ENCODE measurements at regions not wholly inside any gene's neighbourhood (a gene's known extent, or its start where the extent isn't known, plus 50 kb on each side); places are given as distances from the start of the nearest gene placed in this dataset.

DNA sequence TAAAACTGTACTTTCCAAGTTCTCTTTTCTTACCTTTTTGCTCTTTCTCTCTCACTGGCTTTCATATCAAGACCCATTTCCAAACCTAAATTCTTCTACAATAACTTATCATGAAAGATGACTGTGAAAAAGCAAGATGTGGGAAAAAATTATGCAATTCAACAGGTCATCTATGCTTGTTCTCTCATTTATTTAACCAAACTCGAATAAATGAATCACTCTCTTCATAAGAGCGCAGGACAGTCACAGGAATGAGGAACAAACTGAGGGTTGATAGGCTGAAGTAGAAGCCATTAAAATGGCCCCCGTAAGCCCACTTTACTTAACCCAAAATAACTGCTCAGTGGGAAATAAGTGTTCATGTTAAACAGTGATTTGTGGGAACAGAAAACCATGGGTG, 1289.7 kb upstream of the SORCS1 start:
- TF ChIP-seq, protein P1, sequence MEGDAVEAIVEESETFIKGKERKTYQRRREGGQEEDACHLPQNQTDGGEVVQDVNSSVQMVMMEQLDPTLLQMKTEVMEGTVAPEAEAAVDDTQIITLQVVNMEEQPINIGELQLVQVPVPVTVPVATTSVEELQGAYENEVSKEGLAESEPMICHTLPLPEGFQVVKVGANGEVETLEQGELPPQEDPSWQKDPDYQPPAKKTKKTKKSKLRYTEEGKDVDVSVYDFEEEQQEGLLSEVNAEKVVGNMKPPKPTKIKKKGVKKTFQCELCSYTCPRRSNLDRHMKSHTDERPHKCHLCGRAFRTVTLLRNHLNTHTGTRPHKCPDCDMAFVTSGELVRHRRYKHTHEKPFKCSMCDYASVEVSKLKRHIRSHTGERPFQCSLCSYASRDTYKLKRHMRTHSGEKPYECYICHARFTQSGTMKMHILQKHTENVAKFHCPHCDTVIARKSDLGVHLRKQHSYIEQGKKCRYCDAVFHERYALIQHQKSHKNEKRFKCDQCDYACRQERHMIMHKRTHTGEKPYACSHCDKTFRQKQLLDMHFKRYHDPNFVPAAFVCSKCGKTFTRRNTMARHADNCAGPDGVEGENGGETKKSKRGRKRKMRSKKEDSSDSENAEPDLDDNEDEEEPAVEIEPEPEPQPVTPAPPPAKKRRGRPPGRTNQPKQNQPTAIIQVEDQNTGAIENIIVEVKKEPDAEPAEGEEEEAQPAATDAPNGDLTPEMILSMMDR (IDR thresholded peaks at IDR 0.05; ENCODE audit: insufficient read depth, low read length, poor library complexity, severe bottlenecking): no peak
- DNase-seq (ENCODE audit: extremely low read depth, insufficient read length): no peak
- Histone ChIP-seq H3K27me3 (replicated peaks; ENCODE audit: control insufficient read depth, insufficient read depth, low read length) (no peaks in the 10 kb centered on the region), H3K4me3 (replicated peaks; ENCODE audit: low read depth, low read length) (no peak overlapping the region), H3K36me3 (ENCODE audit: control insufficient read depth, insufficient read depth, low read length) (no peaks in the 10 kb centered on the region)

DNA sequence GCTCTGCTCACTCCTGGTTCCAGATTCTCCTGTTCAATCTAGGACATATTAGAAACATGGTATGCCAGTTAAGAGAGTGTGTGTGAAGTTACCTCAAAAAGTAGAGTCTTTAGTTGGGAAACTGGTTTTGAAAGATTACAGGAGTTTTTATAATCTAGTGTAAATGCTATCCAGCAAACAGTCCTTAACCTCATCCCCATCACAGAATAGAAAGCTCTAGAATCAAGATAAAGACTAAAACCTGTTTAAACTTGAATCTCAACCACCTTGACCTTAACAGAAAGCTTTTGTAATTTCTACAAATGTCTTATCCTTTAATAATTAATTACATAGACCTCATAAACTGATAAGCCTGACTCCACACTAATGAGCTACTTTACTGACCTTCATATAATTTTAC, 1288.7 kb upstream of the SORCS1 start:
- no peak for DNase-seq (ENCODE audit: extremely low read depth, insufficient read length)
- Histone ChIP-seq H3K27me3 (replicated peaks; ENCODE audit: control insufficient read depth, insufficient read depth, low read length) (no peaks in the 10 kb centered on the region), H3K36me3 (ENCODE audit: control insufficient read depth, insufficient read depth, low read length) (no peaks in the 10 kb centered on the region), H3K4me3 (replicated peaks; ENCODE audit: low read depth, low read length) (no peak overlapping the region)
- TF ChIP-seq, protein P1 (IDR thresholded peaks at IDR 0.05; ENCODE audit: insufficient read depth, low read length, poor library complexity, severe bottlenecking): no peak

DNA sequence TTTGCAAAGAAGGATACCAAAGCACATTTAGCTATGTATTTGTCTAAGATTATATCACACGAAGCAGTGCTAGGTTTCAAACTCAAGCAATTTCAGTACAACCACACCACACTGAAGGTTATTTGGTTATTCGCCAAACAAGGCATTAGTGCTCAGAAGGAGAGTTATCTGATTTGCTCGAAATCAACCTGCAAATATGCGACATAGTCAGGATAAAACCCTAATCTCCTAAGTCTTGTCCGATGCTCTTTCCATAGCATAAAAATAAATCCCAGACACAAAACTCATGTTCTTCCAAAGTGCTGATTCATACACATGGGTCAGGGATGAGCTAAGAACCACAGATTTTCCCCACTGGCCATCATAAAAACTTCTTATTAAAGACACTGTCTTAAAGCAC, 1288.0 kb upstream of the SORCS1 start:
- Histone ChIP-seq H3K27me3 (replicated peaks; ENCODE audit: control insufficient read depth, insufficient read depth, low read length) (no peaks in the 10 kb centered on the region), H3K36me3 (ENCODE audit: control insufficient read depth, insufficient read depth, low read length) (no peaks in the 10 kb centered on the region), H3K4me3 (replicated peaks; ENCODE audit: low read depth, low read length) (no peak overlapping the region)
- no peak for DNase-seq (ENCODE audit: extremely low read depth, insufficient read length)
- TF ChIP-seq, protein P1 (IDR thresholded peaks at IDR 0.05; ENCODE audit: insufficient read depth, low read length, poor library complexity, severe bottlenecking): no peak

DNA sequence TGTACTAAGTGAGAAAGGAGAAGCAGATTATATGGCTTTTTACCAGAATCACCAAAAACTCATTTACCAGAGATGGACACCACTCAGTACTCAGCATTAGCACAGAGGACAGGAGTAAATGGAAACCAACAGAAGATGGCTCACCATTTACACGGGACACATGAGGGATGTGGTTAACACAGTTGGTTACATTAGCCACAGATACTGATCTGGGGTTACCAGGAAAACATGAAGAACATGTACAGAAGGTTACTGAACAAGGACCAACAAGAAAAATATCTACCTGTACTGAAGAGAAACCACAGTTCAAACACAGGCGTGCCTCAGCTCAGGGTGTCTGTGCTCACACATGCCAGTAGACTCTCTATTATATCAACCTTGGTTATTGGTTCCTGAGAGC, 1285.8 kb upstream of the SORCS1 start:
- H3K4me3 ChIP-seq (replicated peaks; ENCODE audit: low read depth, low read length): no peak overlapping the region
- DNase-seq (ENCODE audit: extremely low read depth, insufficient read length): no peak
- TF ChIP-seq, protein P1 (IDR thresholded peaks at IDR 0.05; ENCODE audit: insufficient read depth, low read length, poor library complexity, severe bottlenecking): no peak
- H3K36me3 ChIP-seq (ENCODE audit: control insufficient read depth, insufficient read depth, low read length): no peaks in the 10 kb centered on the region
- no peaks in the 10 kb centered on the region for H3K27me3 ChIP-seq (replicated peaks; ENCODE audit: control insufficient read depth, insufficient read depth, low read length)

DNA sequence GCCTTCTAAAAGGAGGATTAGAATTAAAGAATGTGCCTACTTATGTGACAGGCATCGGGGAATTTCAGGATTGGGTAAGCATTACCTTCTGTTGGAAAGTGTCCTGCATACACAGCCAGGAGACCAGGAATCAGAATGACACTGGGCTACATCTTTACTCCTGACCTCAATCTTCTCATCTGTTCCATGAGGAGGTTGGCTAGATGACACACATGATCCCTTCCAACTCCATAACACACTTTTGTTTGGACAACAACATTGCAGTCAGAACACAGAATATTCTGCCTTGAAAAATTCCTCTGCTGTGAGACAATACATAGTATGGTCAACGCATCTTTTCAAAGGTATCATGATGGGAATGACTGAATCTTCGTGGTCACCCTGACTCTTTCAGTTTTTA, 1281.2 kb upstream of the SORCS1 start:
- TF ChIP-seq, protein P1 (IDR thresholded peaks at IDR 0.05; ENCODE audit: insufficient read depth, low read length, poor library complexity, severe bottlenecking): no peak
- no peaks in the 10 kb centered on the region for H3K36me3 ChIP-seq (ENCODE audit: control insufficient read depth, insufficient read depth, low read length)
- no peak for DNase-seq (ENCODE audit: extremely low read depth, insufficient read length)
- H3K27me3 ChIP-seq (replicated peaks; ENCODE audit: control insufficient read depth, insufficient read depth, low read length): no peaks in the 10 kb centered on the region
- no peak overlapping the region for H3K4me3 ChIP-seq (replicated peaks; ENCODE audit: low read depth, low read length)

DNA sequence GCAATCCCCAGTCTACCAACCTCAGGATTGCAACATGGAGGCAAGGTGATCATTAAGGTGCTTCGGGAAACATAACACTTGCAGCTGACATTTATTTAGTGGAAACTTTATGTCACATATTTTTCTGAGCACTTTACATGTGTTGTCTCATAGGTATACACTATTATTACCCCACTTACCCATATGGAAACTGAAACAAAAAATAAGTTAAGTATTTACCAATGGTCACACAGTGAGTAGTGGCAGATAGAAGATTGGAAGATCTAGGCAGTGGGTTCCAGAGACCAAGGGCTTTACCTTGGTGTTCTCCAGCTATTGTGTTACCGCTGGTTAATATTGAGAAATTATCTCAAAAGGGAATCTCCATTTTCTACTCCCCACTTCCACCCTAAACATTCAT, 1279.1 kb upstream of the SORCS1 start:
- DNase-seq (ENCODE audit: extremely low read depth, insufficient read length): no peak
- no peaks in the 10 kb centered on the region for H3K27me3 ChIP-seq (replicated peaks; ENCODE audit: control insufficient read depth, insufficient read depth, low read length)
- TF ChIP-seq, protein P1 (IDR thresholded peaks at IDR 0.05; ENCODE audit: insufficient read depth, low read length, poor library complexity, severe bottlenecking): no peak

More for the DNA sequence above, 1279.1 kb upstream of the SORCS1 start:
- no peak overlapping the region for H3K4me3 ChIP-seq (replicated peaks; ENCODE audit: low read depth, low read length)
- no peaks in the 10 kb centered on the region for H3K36me3 ChIP-seq (ENCODE audit: control insufficient read depth, insufficient read depth, low read length)

All from GM06990 (cell line).